Lower leg skin (tissue), 3 donors: ENCODE measurements at regions not wholly inside any gene's neighbourhood (a gene's known extent, or its start where the extent isn't known, plus 50 kb on each side); places are given as distances from the start of the nearest gene placed in this dataset.

ENCODE experiments used
- CTCF ChIP-seq, 3 donors: fragments of 450-650 bp; IDR thresholded peaks; one replicate each; pipeline ENCODE4 v1.5.1; 2016; ENCODE audit warnings: antibody characterized with exemption in 3 of 3, mild to moderate bottlenecking in 3 of 3, moderate library complexity in 2 of 3
- POLR2A ChIP-seq, 2 donors: fragments of 450-650 bp; IDR thresholded peaks; one replicate each; pipeline ENCODE4 v1.6.1; 2016 to 2017; ENCODE audit warnings: antibody characterized with exemption in 2 of 2, mild to moderate bottlenecking in 1 of 2, moderate library complexity in 1 of 2

DNA sequence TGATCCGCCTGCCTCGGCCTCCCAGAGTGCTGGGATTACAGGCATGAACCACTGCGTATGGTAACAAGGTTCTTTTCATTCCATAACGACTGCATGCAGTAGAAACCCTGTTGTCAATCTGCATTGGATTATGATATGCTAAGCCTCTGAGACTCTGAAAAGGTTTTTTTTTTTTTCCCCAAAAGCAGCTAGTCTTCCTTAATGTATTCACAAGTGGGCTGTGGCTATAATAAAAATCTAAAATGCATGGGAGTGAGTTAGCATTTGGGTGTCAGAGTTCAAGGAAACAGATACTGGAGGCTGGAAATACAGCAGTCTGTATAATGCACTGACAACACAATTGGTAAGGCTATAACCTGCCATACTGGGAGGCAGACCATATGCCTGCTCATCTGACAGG is 218.1 kb downstream of the NSUN3 start:
- TF ChIP-seq CTCF (IDR thresholded peaks at IDR 0.05) (no peak), POLR2A (IDR thresholded peaks at IDR 0.05) (no peak)
